Bronchial epithelial cell (primary cell): ENCODE measurements at regions not wholly inside any gene's neighbourhood (a gene's known extent, or its start where the extent isn't known, plus 50 kb on each side); places are given as distances from the start of the nearest gene placed in this dataset.

Experiments used
- DNase-seq: peaks from one replicate; pipeline ENCODE4 v3.0.0-alpha.2; 2010; ENCODE audit warnings: low read depth
- FAIRE-seq: peaks from 2 replicates; lab custom pipeline; 2011; peaks lifted over from hg19 to GRCh38; lab: Jason Lieb, UNC
- H3K27me3 ChIP-seq: 2 replicates; pipeline ENCODE4 v1.5.1; 2011; ENCODE audit warnings: low read length; ENCODE audit not compliant: control insufficient read depth, insufficient read depth
- H3K36me3 ChIP-seq: 2 replicates; pipeline ENCODE4 v1.5.1; 2011; ENCODE audit warnings: low read length; ENCODE audit not compliant: control insufficient read depth, insufficient read depth
- H3K4me3 ChIP-seq: 2 replicates; pipeline ENCODE4 v1.5.1; 2011; ENCODE audit warnings: mild to moderate bottlenecking, low read depth, low read length, control low read depth
- CTCF ChIP-seq: IDR thresholded peaks from 2 replicates; pipeline ENCODE4 v1.5.1; 2011; ENCODE audit warnings: mild to moderate bottlenecking, moderate library complexity, low read length, control low read depth, inconsistent platforms; ENCODE audit not compliant: insufficient read depth, severe bottlenecking

GRCh38 chr2:234399451-234400246 lies 97.2 kb downstream of the ARL4C start:
- H3K36me3 ChIP-seq = no peaks in the 10 kb centered on the region
- no peak for TF ChIP-seq CTCF
- no peaks in the 10 kb centered on the region for H3K27me3 ChIP-seq
- DNase-seq = no peak
- no peak for FAIRE-seq
- no peak overlapping the region for H3K4me3 ChIP-seq

GRCh38 chr2:234398531-234398930 lies 98.3 kb downstream of the ARL4C start:
- TF ChIP-seq CTCF = no peak
- H3K4me3 ChIP-seq = no peak overlapping the region
- H3K36me3 ChIP-seq = no peaks in the 10 kb centered on the region
- DNase-seq = no peak
- no peak for FAIRE-seq
- no peaks in the 10 kb centered on the region for H3K27me3 ChIP-seq

GRCh38 chr2:234395891-234396420 lies 100.9 kb downstream of the ARL4C start:
- H3K36me3 ChIP-seq = no peaks in the 10 kb centered on the region
- no peak for TF ChIP-seq CTCF
- no peak for DNase-seq
- H3K27me3 ChIP-seq = no peaks in the 10 kb centered on the region
- peak; percentile 66 for FAIRE-seq
- no peak overlapping the region for H3K4me3 ChIP-seq

GRCh38 chr2:234394450-234394849 lies 102.4 kb downstream of the ARL4C start:
- TF ChIP-seq CTCF = no peak
- no peak for FAIRE-seq
- no peak overlapping the region for H3K4me3 ChIP-seq
- H3K27me3 ChIP-seq = no peaks in the 10 kb centered on the region
- no peaks in the 10 kb centered on the region for H3K36me3 ChIP-seq
- DNase-seq = no peak

- no peak for TF ChIP-seq CTCF
- FAIRE-seq (no peak), DNase-seq (no peak)
- Histone ChIP-seq H3K36me3 (no peaks in the 10 kb centered on the region), H3K27me3 (no peaks in the 10 kb centered on the region), H3K4me3 (no peak overlapping the region)
Observed at GRCh38 chr2:234393354-234393753, 103.5 kb downstream of the ARL4C start.

GRCh38 chr2:234392041-234392615 lies 104.8 kb downstream of the ARL4C start:
- Histone ChIP-seq H3K27me3 (no peaks in the 10 kb centered on the region), H3K36me3 (no peaks in the 10 kb centered on the region), H3K4me3 (no peak overlapping the region)
- DNase-seq = no peak
- no peak for TF ChIP-seq CTCF
- FAIRE-seq = no peak
